ENCODE measurements at regions not wholly inside any gene's neighbourhood (a gene's known extent, or its start where the extent isn't known, plus 50 kb on each side); places are given as distances from the start of the nearest gene placed in this dataset.
"Not testable (repeated sequence)": the region's sequence is repeated elsewhere in the genome, so short reads cannot be mapped to it uniquely, and the experiment has no call there.

DNA sequence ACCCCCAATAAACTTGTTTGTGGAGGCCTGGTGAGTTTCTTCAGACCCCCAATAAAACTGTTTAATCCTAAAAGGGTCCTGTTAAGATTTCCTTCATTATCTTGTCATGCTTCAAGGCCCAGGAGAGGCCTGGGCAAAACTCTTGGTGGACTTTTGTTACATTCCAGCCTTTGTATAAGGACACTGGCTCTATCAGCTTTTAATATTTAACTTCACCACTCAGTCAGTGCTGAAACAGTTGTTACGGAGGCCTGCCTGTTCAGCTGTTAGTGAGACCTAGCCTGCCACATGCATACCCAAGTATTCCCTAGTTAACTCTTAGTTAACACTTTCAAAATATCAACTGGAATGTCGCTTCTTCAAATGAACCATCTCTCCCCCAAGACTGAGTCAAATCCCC, 158.8 kb upstream of the STS start:
- TF ChIP-seq, protein P1, sequence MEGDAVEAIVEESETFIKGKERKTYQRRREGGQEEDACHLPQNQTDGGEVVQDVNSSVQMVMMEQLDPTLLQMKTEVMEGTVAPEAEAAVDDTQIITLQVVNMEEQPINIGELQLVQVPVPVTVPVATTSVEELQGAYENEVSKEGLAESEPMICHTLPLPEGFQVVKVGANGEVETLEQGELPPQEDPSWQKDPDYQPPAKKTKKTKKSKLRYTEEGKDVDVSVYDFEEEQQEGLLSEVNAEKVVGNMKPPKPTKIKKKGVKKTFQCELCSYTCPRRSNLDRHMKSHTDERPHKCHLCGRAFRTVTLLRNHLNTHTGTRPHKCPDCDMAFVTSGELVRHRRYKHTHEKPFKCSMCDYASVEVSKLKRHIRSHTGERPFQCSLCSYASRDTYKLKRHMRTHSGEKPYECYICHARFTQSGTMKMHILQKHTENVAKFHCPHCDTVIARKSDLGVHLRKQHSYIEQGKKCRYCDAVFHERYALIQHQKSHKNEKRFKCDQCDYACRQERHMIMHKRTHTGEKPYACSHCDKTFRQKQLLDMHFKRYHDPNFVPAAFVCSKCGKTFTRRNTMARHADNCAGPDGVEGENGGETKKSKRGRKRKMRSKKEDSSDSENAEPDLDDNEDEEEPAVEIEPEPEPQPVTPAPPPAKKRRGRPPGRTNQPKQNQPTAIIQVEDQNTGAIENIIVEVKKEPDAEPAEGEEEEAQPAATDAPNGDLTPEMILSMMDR (IDR thresholded peaks at IDR 0.05; ENCODE audit: low read length), result not testable (repeated sequence)
- TF ChIP-seq EZH2 (IDR thresholded peaks at IDR 0.05; ENCODE audit: borderline replicate concordance, low read length), result not testable (repeated sequence)

Measured in OCI-LY1 (cell line).